Keratinocyte (primary cell): ENCODE measurements at regions not wholly inside any gene's neighbourhood (a gene's known extent, or its start where the extent isn't known, plus 50 kb on each side); places are given as distances from the start of the nearest gene placed in this dataset.
A peak's percentile ranks its signal among the peaks of the same experiment; 100 is the strongest.

Experiments used
- DNase-seq: peaks from one replicate; pipeline ENCODE4 v3.0.0-alpha.2; 2011; ENCODE audit warnings: low read depth, missing footprints, low spot score
- FAIRE-seq: peaks from 2 replicates; lab custom pipeline; 2011; peaks lifted over from hg19 to GRCh38; lab: Jason Lieb, UNC
- H2AFZ ChIP-seq: 2 replicates; pipeline ENCODE4 v1.6.0; 2012; ENCODE audit warnings: low read length, control low read depth, inconsistent platforms; ENCODE audit not compliant: control insufficient read depth
- H3K27ac ChIP-seq: 2 replicates; pipeline ENCODE4 v1.5.1; 2011; ENCODE audit warnings: low read length; ENCODE audit not compliant: control insufficient read depth, insufficient read depth
- H3K27me3 ChIP-seq: 3 replicates; pipeline ENCODE4 v1.6.0; 2011; ENCODE audit warnings: low read length; ENCODE audit not compliant: control insufficient read depth, insufficient read depth; ENCODE audit errors: extremely low read depth
- H3K36me3 ChIP-seq, 2 experiments: 2 replicates in 1 of 2; 3 replicates in 1 of 2; pipeline ENCODE4 v1.5.1; 2011; ENCODE audit warnings: low read length in 2 of 2, mild to moderate bottlenecking in 1 of 2; ENCODE audit not compliant: control insufficient read depth in 2 of 2, insufficient read depth in 2 of 2; ENCODE audit errors: extremely low read depth in 1 of 2
- H3K4me1 ChIP-seq: 3 replicates; pipeline ENCODE4 v1.5.1; 2011; ENCODE audit warnings: low read length; ENCODE audit not compliant: control insufficient read depth, insufficient read depth; ENCODE audit errors: extremely low read depth
- H3K4me2 ChIP-seq: 3 replicates; pipeline ENCODE4 v1.6.0; 2011; ENCODE audit warnings: low read depth, low read length; ENCODE audit not compliant: control insufficient read depth, insufficient read depth; ENCODE audit errors: extremely low read depth
- H3K4me3 ChIP-seq, 3 experiments: fragments of 200-600 bp in 1 of 3; sonication (generic) in 1 of 3; 2 replicates in 2 of 3; 3 replicates in 1 of 3; pipeline ENCODE4 v1.5.1; 2011 to 2016; ENCODE audit warnings: low read length in 3 of 3, mild to moderate bottlenecking in 3 of 3, control low read depth in 2 of 3, inconsistent platforms in 1 of 3, low read depth in 1 of 3, mixed read lengths in 1 of 3, mixed run types in 1 of 3, moderate library complexity in 1 of 3; ENCODE audit not compliant: control insufficient read depth in 2 of 3, insufficient read depth in 2 of 3; ENCODE audit errors: extremely low read depth in 1 of 3
- H3K79me2 ChIP-seq: 2 replicates; pipeline ENCODE4 v1.6.0; 2012; ENCODE audit warnings: low read length; ENCODE audit not compliant: control insufficient read depth, insufficient read depth
- H3K9ac ChIP-seq: 3 replicates; pipeline ENCODE4 v1.6.0; 2011; ENCODE audit warnings: low read length; ENCODE audit not compliant: control insufficient read depth, insufficient read depth; ENCODE audit errors: extremely low read depth
- H3K9me1 ChIP-seq: 3 replicates; pipeline ENCODE4 v1.6.0; 2011; ENCODE audit warnings: low read length; ENCODE audit not compliant: control insufficient read depth, insufficient read depth; ENCODE audit errors: extremely low read depth
- H3K9me3 ChIP-seq: 2 replicates; pipeline ENCODE4 v1.5.1; 2012; ENCODE audit warnings: low read depth, low read length; ENCODE audit not compliant: control insufficient read depth
- H4K20me1 ChIP-seq: 3 replicates; pipeline ENCODE4 v1.6.0; 2011; ENCODE audit warnings: low read length; ENCODE audit not compliant: control insufficient read depth, insufficient read depth; ENCODE audit errors: extremely low read depth
- CTCF ChIP-seq, 3 experiments: IDR thresholded peaks in 1 of 3; conservative IDR thresholded peaks in 1 of 3; optimal IDR thresholded peaks in 1 of 3; 2 replicates in 2 of 3; 3 replicates in 1 of 3; pipeline versions ENCODE3 to v1.5.1; 2011; ENCODE audit warnings: low read length in 3 of 3, mild to moderate bottlenecking in 3 of 3, moderate library complexity in 2 of 3, control low read depth in 1 of 3, inconsistent platforms in 1 of 3; ENCODE audit not compliant: insufficient read depth in 2 of 3; ENCODE audit errors: extremely low read depth in 1 of 3
- EZH2 ChIP-seq: IDR thresholded peaks from one replicate; pipeline ENCODE4 v1.6.1; 2012; ENCODE audit warnings: inconsistent platforms, mild to moderate bottlenecking, low read length, moderate library complexity
- dilution Hi-C: fragments of 300-500 bp; cut with MboI; formaldehyde crosslinking; loops from one replicate; pipeline ENCODE4 v1.7.0; 2020; ENCODE audit warnings: low sequenced_read_pairs; ENCODE audit not compliant: extremely low pct_ligation_motif_present

- Histone ChIP-seq H3K9me1 (no peaks in the 10 kb centered on the region), H3K9me3 (no peaks in the 10 kb centered on the region), H2AFZ (peak overlapping the region; percentile 7), H3K79me2 (no peaks in the 10 kb centered on the region), H3K9ac (no peak overlapping the region), H3K36me3 (no peaks in the 10 kb centered on the region), H3K4me1 (peaks cover 2% of the 10 kb centered on the region), H3K27me3 (no peaks in the 10 kb centered on the region), H3K27ac (no peak overlapping the region), H3K4me2 (peak overlapping the region; percentile 9), H4K20me1 (no peaks in the 10 kb centered on the region), H3K4me3 (no peak overlapping the region)
- FAIRE-seq (no peak), DNase-seq (no peak)
- dilution Hi-C loops = no loop called here
- TF ChIP-seq CTCF (optimal IDR thresholded peaks at IDR 0.05 in 1 of 3, IDR thresholded peaks at IDR 0.05 in 1 of 3, conservative IDR thresholded peaks at IDR 0.05 in 1 of 3; ENCODE audit: extremely low read depth in 1 of 3, insufficient read depth in 2 of 3, low read length in 3 of 3) (no peak), EZH2 (no peak)
These were observed 453.8 kb upstream of the ZNF608 start for GRCh38 chr5:125199968-125200865.

- Histone ChIP-seq H3K27ac (no peak overlapping the region), H3K27me3 (no peaks in the 10 kb centered on the region), H2AFZ (peak overlapping the region; percentile 7), H3K9ac (no peak overlapping the region), H3K9me1 (no peaks in the 10 kb centered on the region), H3K4me1 (peaks cover 2% of the 10 kb centered on the region), H3K79me2 (no peaks in the 10 kb centered on the region), H3K4me2 (peak overlapping the region; percentile 9), H3K36me3 (no peaks in the 10 kb centered on the region), H3K4me3 (no peak overlapping the region), H3K9me3 (no peaks in the 10 kb centered on the region), H4K20me1 (no peaks in the 10 kb centered on the region)
- no peak for TF ChIP-seq EZH2
- no peak for TF ChIP-seq CTCF (optimal IDR thresholded peaks at IDR 0.05 in 1 of 3, IDR thresholded peaks at IDR 0.05 in 1 of 3, conservative IDR thresholded peaks at IDR 0.05 in 1 of 3; ENCODE audit: extremely low read depth in 1 of 3, insufficient read depth in 2 of 3, low read length in 3 of 3)
- no peak for FAIRE-seq
- dilution Hi-C loops = no loop called here
- DNase-seq = no peak
These were observed 454.5 kb upstream of the ZNF608 start for GRCh38 chr5:125200866-125201373.
